Trophoblast cell (in vitro differentiated cells and primary cell): ENCODE measurements at regions not wholly inside any gene's neighbourhood (a gene's known extent, or its start where the extent isn't known, plus 50 kb on each side); places are given as distances from the start of the nearest gene placed in this dataset.

Experiments used
- DNase-seq, 2 donors: peaks; one replicate each; pipeline ENCODE4 v3.0.0-alpha.2; 2016
- H2AFZ ChIP-seq: 2 replicates; pipeline ENCODE4 v1.6.1; 2013; ENCODE audit warnings: low read length, moderate library complexity, mild to moderate bottlenecking; ENCODE audit not compliant: insufficient read depth, poor library complexity
- H2AK5ac ChIP-seq: 2 replicates; pipeline ENCODE4 v1.6.1; 2013; ENCODE audit warnings: mild to moderate bottlenecking, low read length
- H2BK120ac ChIP-seq: 2 replicates; pipeline ENCODE4 v1.6.1; 2013; ENCODE audit warnings: low read length, mild to moderate bottlenecking, moderate library complexity; ENCODE audit not compliant: insufficient read depth, poor library complexity
- H2BK12ac ChIP-seq: 2 replicates; pipeline ENCODE4 v1.6.1; 2013; ENCODE audit warnings: mild to moderate bottlenecking, low read length, moderate library complexity
- H2BK5ac ChIP-seq: 2 replicates; pipeline ENCODE4 v1.6.1; 2013; ENCODE audit warnings: low read length, low read depth, moderate library complexity, mild to moderate bottlenecking; ENCODE audit not compliant: poor library complexity
- H3K14ac ChIP-seq: 2 replicates; pipeline ENCODE4 v1.6.1; 2013; ENCODE audit warnings: mild to moderate bottlenecking, low read length
- H3K18ac ChIP-seq: 2 replicates; pipeline ENCODE4 v1.6.1; 2013; ENCODE audit warnings: mild to moderate bottlenecking, low read length
- H3K23ac ChIP-seq: 2 replicates; pipeline ENCODE4 v1.6.1; 2013; ENCODE audit warnings: low read length
- H3K27ac ChIP-seq: 2 replicates; pipeline ENCODE4 v1.5.1; 2013; ENCODE audit warnings: low read depth, mild to moderate bottlenecking, inconsistent platforms, low read length, moderate library complexity
- H3K27me3 ChIP-seq: 2 replicates; pipeline ENCODE4 v1.6.1; 2013; ENCODE audit warnings: inconsistent platforms, mild to moderate bottlenecking, low read length, moderate library complexity; ENCODE audit not compliant: insufficient read depth
- H3K36me3 ChIP-seq, 2 experiments: 1 replicate in 1 of 2; 2 replicates in 1 of 2; pipeline ENCODE4 v1.6.1; 2013; ENCODE audit warnings: low read length in 2 of 2, mild to moderate bottlenecking in 2 of 2, moderate library complexity in 1 of 2; ENCODE audit not compliant: insufficient read depth in 2 of 2, control insufficient read depth in 1 of 2
- H3K4ac ChIP-seq: 2 replicates; pipeline ENCODE4 v1.6.1; 2013; ENCODE audit warnings: low read depth, mild to moderate bottlenecking, low read length, moderate library complexity
- H3K4me1 ChIP-seq, 2 experiments: 1 replicate in 1 of 2; 2 replicates in 1 of 2; pipeline ENCODE4 v1.6.1; 2013; ENCODE audit warnings: low read length in 2 of 2, mild to moderate bottlenecking in 2 of 2, moderate library complexity in 1 of 2; ENCODE audit not compliant: insufficient read depth in 2 of 2, control insufficient read depth in 1 of 2
- H3K4me2 ChIP-seq: 2 replicates; pipeline ENCODE4 v1.6.1; 2013; ENCODE audit warnings: inconsistent platforms, mild to moderate bottlenecking, low read length, moderate library complexity
- H3K4me3 ChIP-seq: 2 replicates; pipeline ENCODE4 v1.5.1; 2013; ENCODE audit warnings: mild to moderate bottlenecking, low read depth, low read length, inconsistent platforms
- H3K79me1 ChIP-seq: one replicate; pipeline ENCODE4 v1.6.1; 2013; ENCODE audit warnings: low read length
- H3K79me2 ChIP-seq: 2 replicates; pipeline ENCODE4 v1.6.1; 2013; ENCODE audit warnings: low read length, mild to moderate bottlenecking; ENCODE audit not compliant: control insufficient read depth, insufficient read depth, poor library complexity
- H3K9ac ChIP-seq: 2 replicates; pipeline ENCODE4 v1.6.1; 2013; ENCODE audit warnings: mild to moderate bottlenecking, low read length
- H3K9me3 ChIP-seq: 2 replicates; pipeline ENCODE4 v1.6.1; 2013; ENCODE audit warnings: low read depth, mild to moderate bottlenecking, control low read depth, inconsistent platforms, low read length; ENCODE audit not compliant: insufficient read depth
- H4K12ac ChIP-seq: 2 replicates; pipeline ENCODE4 v1.6.1; 2013; ENCODE audit warnings: low read depth, mild to moderate bottlenecking, low read length, moderate library complexity
- H4K8ac ChIP-seq: 2 replicates; pipeline ENCODE4 v1.6.1; 2013; ENCODE audit warnings: low read depth, mild to moderate bottlenecking, low read length, moderate library complexity
- H4K91ac ChIP-seq: one replicate; pipeline ENCODE4 v1.6.1; 2013; ENCODE audit warnings: low read depth, mild to moderate bottlenecking, low read length, moderate library complexity
- WGBS: extraction: QIAGEN DNeasy Blood & Tissue Kit; methylation state at CpG from one replicate; pipeline ENCODE4 v1.1.7; 2013; ENCODE audit warnings: missing lambda C conversion rate; ENCODE audit not compliant: insufficient read length, insufficient coverage; ENCODE audit errors: extremely low coverage; 5-methylcytosine and 5-hydroxymethylcytosine counted together

- no peak overlapping the region for H3K18ac ChIP-seq
- no peaks in the 10 kb centered on the region for H3K9me3 ChIP-seq
- no peaks in the 10 kb centered on the region for H3K36me3 ChIP-seq
- no peaks in the 10 kb centered on the region for H3K27me3 ChIP-seq
- no peak overlapping the region for H3K14ac ChIP-seq
- H2AK5ac ChIP-seq, result no peak overlapping the region
- no peaks in the 10 kb centered on the region for H3K79me1 ChIP-seq
- no peak overlapping the region for H2BK5ac ChIP-seq
- no peak overlapping the region for H4K8ac ChIP-seq
- no peak overlapping the region for H3K27ac ChIP-seq
- H2BK120ac ChIP-seq, result no peak overlapping the region
- H4K12ac ChIP-seq, result no peak overlapping the region
- H3K4me2 ChIP-seq, result no peak overlapping the region
- no peaks in the 10 kb centered on the region for H3K79me2 ChIP-seq
- H2BK12ac ChIP-seq, result no peak overlapping the region
- DNase-seq, result no peak
- H3K23ac ChIP-seq, result no peak overlapping the region
- H3K9ac ChIP-seq, result no peak overlapping the region
- H3K4me3 ChIP-seq, result no peak overlapping the region
- no CpG with 5 or more reads among the region's 1 CpG for WGBS
- H3K4ac ChIP-seq, result no peak overlapping the region
- H4K91ac ChIP-seq, result no peak overlapping the region
- H2AFZ ChIP-seq, result no peak overlapping the region
- no peaks in the 10 kb centered on the region for H3K4me1 ChIP-seq
Observed at GRCh38 chr3:191634902-191635301, 173.9 kb downstream of the PYDC2 start.

DNA sequence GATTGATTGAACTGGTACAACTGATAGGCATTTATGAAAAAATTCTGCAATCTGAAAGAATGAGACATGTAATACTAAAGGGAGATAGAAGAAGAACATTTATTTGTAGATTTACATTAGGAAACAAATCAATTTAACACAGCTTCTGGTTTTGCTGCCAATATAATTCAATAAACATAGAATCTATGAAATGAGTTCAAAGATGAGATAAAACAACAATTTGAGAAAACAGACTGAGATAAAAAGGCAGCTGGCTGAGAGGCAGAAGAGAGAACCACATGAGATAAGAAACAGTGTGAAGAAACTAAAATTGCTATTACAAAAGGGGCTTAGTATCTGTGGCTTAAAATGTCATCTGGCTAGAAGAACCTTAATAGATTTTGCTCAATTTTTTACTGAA is 176.6 kb downstream of the PYDC2 start:
- H4K91ac ChIP-seq, result no peak overlapping the region

DNA sequence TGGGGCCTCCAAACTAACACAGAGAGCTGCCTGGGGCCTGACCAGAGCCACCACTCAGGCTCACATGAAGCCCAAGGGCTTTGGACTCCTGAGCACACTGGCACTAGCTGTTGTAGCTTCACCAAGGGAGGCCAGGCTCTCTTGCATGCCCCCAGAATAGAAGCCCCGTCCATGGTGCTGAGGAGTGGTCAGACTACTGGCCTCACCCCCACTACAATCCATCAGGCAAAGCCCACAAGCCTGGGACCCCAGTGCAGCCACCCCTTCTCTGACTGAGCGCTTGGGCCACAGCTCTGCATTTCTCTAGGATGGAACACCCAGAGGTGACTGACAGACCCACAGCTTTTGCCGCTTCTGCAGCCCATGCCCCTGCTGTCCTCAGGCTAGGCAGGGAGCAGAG is 180.8 kb downstream of the PYDC2 start:
- no peak overlapping the region for H2BK120ac ChIP-seq
- H3K4me2 ChIP-seq, result no peak overlapping the region
- no peak overlapping the region for H2BK12ac ChIP-seq
- no peak overlapping the region for H4K12ac ChIP-seq
- H3K79me2 ChIP-seq, result no peaks in the 10 kb centered on the region
- no peak overlapping the region for H3K18ac ChIP-seq
- H3K9ac ChIP-seq, result no peak overlapping the region
- no peak overlapping the region for H4K8ac ChIP-seq
- no peak overlapping the region for H2AK5ac ChIP-seq
- no CpG with 5 or more reads among the region's 3 CpGs for WGBS
- H3K4ac ChIP-seq, result no peak overlapping the region
- H2BK5ac ChIP-seq, result no peak overlapping the region
- H3K36me3 ChIP-seq, result no peaks in the 10 kb centered on the region
- no peak overlapping the region for H3K14ac ChIP-seq
- no peak overlapping the region for H3K23ac ChIP-seq
- H3K9me3 ChIP-seq, result peaks cover 1% of the 10 kb centered on the region
- H3K27ac ChIP-seq, result no peak overlapping the region
- no peaks in the 10 kb centered on the region for H3K4me1 ChIP-seq
- no peak overlapping the region for H4K91ac ChIP-seq
- H3K4me3 ChIP-seq, result no peak overlapping the region
- H2AFZ ChIP-seq, result no peak overlapping the region
- no peaks in the 10 kb centered on the region for H3K27me3 ChIP-seq
- DNase-seq, result no peak
- no peaks in the 10 kb centered on the region for H3K79me1 ChIP-seq

More for the DNA sequence above, 176.6 kb downstream of the PYDC2 start:
- H4K8ac ChIP-seq, result no peak overlapping the region
- H3K36me3 ChIP-seq, result no peaks in the 10 kb centered on the region
- H3K4me2 ChIP-seq, result no peak overlapping the region
- no peaks in the 10 kb centered on the region for H3K79me2 ChIP-seq
- no peak overlapping the region for H2BK12ac ChIP-seq
- no peaks in the 10 kb centered on the region for H3K27me3 ChIP-seq
- no peak overlapping the region for H4K12ac ChIP-seq
- H3K27ac ChIP-seq, result no peak overlapping the region
- H2BK120ac ChIP-seq, result no peak overlapping the region
- H3K9me3 ChIP-seq, result peaks cover 1% of the 10 kb centered on the region
- H2AK5ac ChIP-seq, result no peak overlapping the region
- H3K18ac ChIP-seq, result no peak overlapping the region
- H3K79me1 ChIP-seq, result no peaks in the 10 kb centered on the region
- H3K4ac ChIP-seq, result no peak overlapping the region
- no peak overlapping the region for H3K9ac ChIP-seq
- no peak overlapping the region for H2BK5ac ChIP-seq
- no peak overlapping the region for H3K14ac ChIP-seq
- no peak overlapping the region for H3K23ac ChIP-seq
- no peak overlapping the region for H2AFZ ChIP-seq
- no peak for DNase-seq
- no peaks in the 10 kb centered on the region for H3K4me1 ChIP-seq
- no peak overlapping the region for H3K4me3 ChIP-seq

DNA sequence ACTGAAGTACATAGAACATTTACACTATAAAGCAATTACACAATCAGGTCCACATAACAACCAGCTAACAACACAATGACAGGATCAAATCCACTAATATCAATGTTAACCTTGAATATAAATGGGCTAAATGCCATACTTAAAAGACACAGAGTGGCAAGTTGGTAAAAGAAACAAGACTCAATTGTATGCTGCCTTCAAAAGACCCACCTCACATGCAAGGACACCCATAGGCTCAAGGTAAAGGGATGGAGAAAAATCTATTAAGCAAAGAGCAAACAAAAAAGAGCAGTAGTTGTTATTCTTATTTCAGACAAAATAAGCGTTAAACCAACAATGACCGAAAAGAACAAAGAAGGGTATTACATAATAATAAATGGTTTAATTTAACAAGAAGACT is 183.3 kb downstream of the PYDC2 start:
- DNase-seq, result no peak
- H3K9me3 ChIP-seq, result peaks cover 1% of the 10 kb centered on the region
- no CpG with 5 or more reads among the region's 2 CpGs for WGBS
- H3K14ac ChIP-seq, result no peak overlapping the region
- no peaks in the 10 kb centered on the region for H3K27me3 ChIP-seq
- H3K9ac ChIP-seq, result no peak overlapping the region
- H3K36me3 ChIP-seq, result no peaks in the 10 kb centered on the region
- no peak overlapping the region for H3K4me3 ChIP-seq
- H3K4me1 ChIP-seq, result no peaks in the 10 kb centered on the region
- no peak overlapping the region for H2BK120ac ChIP-seq
- H2BK5ac ChIP-seq, result no peak overlapping the region
- no peak overlapping the region for H3K23ac ChIP-seq
- H2AFZ ChIP-seq, result no peak overlapping the region
- H4K91ac ChIP-seq, result no peak overlapping the region
- no peak overlapping the region for H3K4me2 ChIP-seq
- H2BK12ac ChIP-seq, result no peak overlapping the region
- no peak overlapping the region for H4K12ac ChIP-seq
- H3K4ac ChIP-seq, result no peak overlapping the region
- no peaks in the 10 kb centered on the region for H3K79me1 ChIP-seq
- no peak overlapping the region for H4K8ac ChIP-seq
- no peaks in the 10 kb centered on the region for H3K79me2 ChIP-seq
- no peak overlapping the region for H3K27ac ChIP-seq
- H2AK5ac ChIP-seq, result no peak overlapping the region
- H3K18ac ChIP-seq, result no peak overlapping the region
